HG02885 (cell line): ENCODE measurements at regions not wholly inside any gene's neighbourhood (a gene's known extent, or its start where the extent isn't known, plus 50 kb on each side); places are given as distances from the start of the nearest gene placed in this dataset.
"Not testable (repeated sequence)": the region's sequence is repeated elsewhere in the genome, so short reads cannot be mapped to it uniquely, and the experiment has no call there.

ENCODE experiments used
- ATAC-seq: cut with Tn5 transposase; IDR thresholded peaks from one replicate; pipeline ENCODE4 v1.9.1; 2021; ENCODE audit warnings: mild to moderate bottlenecking; ENCODE audit not compliant: unreplicated experiment, poor library complexity

GRCh38 chr9:129561594-129562281 lies 59.2 kb downstream of the C9orf50 start:
- ATAC-seq: no peak

- ATAC-seq: no peak
Observed at GRCh38 chr9:129560881-129561306, 60.0 kb downstream of the C9orf50 start.

GRCh38 chr9:129559506-129559881 lies 61.4 kb downstream of the C9orf50 start:
- no peak for ATAC-seq

DNA sequence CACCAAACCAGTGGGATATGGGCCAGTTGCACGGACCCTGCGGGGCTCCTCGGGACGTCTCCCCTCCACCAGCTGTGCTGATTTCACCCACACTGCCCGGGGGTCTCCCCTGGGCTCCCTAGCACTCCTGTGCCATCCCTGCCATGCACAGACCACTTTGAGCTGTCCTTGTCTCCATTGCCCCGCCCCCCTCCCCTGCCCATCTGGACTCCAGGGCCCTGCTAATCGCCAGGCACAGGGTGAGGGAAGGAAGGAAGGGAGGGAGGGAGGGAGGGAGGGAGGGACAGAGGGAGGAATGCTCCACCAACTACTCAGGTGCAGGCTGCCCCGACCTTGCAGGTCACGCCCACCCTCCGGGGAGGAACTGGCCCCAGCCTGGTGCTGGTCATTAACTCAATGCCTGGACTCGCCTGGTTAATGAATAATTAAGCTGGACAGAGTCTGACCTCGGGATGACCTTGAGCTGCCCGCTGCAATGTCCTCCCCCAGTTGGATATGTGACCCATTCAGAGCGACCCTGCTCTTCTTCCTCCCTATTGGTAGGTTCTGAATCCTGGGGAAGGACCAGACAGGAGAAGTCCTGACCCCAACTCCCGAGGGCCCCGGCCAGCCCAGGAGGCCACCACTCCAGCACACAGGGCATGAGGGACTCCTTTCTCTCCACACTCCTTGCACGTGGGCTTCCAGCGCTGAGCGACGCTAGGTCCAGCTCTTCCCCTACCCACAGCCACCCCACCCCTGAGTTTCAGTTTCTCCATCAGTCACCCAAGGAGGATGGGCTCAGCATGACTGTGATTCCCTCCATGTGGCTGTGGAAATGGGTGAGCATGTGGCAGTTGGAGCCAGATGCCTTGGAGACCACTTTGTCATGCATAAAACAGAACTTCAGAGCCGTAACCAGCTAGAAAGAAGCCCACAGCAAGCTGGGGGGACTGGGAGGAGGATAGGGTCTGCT lies 62.1 kb downstream of the C9orf50 start:
- ATAC-seq: no peak

GRCh38 chr9:129558063-129558550 lies 62.8 kb downstream of the C9orf50 start:
- ATAC-seq: no peak

DNA sequence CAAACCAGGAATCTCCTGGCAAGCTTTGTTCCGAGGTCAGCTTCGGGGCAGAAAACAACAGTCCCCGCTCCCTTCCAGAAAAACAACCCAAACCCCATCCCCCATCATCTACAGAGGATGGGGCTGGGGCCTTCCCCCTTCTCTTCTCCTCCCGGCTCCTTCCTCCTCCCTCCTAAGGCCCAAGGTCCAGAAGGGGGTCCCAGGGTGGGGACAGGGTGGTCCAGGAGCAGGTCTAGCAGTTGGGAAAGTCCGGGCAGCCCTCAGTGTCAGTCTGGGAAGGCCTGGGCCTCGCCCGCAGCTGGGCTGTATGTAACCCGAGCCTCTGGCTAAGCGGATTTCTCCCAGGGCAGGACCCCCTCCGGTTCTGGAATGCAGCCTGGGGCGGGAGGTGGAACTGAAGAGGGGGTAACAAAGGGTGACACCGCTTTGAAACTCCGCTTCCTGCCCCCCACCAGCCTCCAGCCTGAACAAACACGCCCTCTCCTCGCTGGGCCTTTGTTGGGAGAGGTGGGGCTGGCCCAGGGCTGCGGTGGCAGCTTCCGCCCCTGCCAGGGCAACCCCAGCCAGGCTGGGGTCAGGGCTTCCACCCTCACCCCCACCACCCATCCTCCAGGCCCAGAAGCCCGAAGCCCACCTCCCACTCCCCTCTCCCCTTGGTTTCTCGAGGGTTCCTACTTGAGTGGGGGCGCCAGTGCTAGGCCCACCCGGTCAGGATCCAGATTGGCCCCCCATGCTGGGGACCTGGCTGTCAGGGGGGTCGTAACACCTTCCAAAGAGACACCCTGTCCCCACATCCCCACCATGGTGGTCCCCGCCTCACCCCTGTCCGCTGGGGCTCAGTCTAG lies 63.5 kb downstream of the C9orf50 start:
- ATAC-seq: no peak

- no peak for ATAC-seq
Observed at GRCh38 chr9:129556491-129557191, 64.3 kb downstream of the C9orf50 start.

DNA sequence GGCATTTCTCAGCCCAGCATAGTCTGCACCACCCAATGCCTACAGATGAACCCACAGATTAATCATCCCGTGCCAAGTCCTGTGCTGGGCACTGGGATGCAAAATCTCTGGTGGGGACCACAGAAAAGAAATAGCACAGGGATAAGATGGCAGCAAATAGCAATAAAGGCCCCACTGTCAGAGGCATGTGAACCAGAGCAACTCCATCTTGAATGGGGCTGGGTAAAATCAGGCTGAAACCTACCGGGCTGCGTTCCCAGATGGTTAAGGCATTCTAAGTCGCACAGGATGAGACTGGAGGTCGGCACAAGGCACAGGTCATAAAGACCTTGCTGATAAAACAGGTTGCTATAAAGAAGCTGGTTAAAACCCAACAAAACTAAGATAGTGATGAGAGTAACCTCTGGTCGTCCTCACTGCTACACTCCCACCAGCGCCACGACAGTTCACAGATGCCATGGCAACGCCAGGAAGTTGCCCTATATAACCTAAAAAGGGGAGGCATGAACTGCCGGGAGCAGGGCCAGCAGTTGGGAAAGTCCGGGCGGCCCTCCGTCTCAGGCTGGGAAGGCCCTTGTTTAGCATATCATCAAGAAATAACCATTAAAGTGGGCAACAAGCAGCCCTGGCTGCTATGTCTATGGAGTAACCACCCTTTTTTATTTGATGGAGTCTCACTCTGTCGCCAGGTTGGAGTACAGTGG lies 65.2 kb downstream of the C9orf50 start:
- no peak for ATAC-seq

DNA sequence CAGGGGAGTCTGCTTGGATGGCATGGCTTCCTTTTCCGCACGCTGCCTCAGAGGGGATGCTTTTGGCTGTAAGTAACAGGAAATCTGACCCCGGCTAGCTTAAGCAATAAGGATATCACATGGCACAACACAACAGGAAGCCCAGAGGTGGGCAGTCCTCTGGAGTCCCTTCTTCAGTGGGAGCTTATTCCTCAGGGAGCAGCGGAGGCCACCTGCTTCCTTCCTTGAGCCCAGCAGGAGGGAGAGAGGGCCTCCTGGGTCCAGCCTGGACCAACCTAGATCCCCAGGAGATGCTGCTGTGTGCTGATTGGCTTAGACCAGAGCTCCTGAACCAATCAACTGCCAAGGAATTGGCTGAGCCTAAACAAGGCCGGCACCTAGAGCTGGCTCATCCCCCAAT lies 66.3 kb downstream of the C9orf50 start:
- no peak for ATAC-seq

- ATAC-seq: no peak
Observed at GRCh38 chr9:129553277-129553676, 67.6 kb downstream of the C9orf50 start.

GRCh38 chr9:129552064-129552463 lies 68.8 kb downstream of the C9orf50 start:
- ATAC-seq: no peak

DNA sequence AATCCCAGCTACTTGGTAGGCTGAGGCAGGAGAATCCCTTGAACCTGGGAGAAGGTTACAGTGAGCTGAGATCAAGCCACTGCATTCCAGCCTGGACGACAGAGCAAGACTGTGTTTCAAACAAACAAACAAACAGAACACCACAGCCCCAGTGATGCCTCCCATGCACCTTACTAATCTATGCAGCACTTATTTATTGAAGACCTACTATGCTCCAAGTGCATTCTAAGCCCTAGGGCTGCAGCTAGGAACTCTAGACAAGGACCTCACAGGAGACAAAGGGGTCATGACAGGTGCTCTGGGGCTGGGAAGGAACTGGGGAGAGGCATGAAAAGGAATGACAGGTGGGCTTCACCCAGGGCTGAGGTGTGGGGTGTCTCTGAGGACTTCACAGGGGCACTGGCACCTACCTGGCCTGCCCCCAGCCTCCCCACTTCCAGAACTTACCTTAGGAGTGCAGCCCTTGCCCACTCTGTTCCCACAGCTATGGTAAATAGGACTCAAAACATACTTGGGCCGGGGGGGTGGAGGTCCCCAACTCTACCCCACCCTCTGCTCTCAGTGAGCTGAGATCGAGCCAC lies 69.4 kb downstream of the C9orf50 start:
- no peak for ATAC-seq

- ATAC-seq: not testable (repeated sequence)
Observed at GRCh38 chr9:129550977-129551376, 69.9 kb downstream of the C9orf50 start.

DNA sequence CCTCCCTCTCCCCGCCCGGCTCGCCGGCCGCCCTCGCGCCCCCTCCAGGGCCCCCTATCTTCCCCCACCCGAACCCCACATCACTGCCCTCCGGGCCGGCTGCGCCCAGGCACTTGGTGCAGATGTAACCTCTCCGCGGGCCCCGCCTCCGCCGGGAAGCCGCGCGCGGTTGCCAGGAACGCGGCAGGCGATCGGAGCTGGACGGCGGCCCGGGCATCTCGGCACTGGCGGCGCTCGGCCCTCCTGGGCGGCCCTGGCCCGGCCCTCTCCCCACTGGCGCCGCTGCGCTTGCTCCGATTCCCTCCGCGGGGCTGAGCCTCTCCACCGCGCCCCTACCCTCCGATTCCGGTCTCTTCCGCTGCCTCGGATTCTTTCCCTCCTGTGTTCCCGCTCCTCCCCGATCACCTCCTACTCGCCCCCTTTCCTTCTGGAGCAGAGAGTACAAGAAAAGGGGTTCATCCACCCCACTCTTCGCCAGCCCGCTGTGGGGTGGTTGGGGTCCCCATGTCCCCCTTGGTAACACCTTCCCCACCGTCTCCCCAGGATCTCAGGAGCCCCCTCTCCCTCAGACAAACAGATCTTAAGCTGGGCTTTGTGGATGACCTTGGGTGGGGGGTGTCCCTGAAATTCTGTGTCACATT lies 70.6 kb downstream of the C9orf50 start:
- ATAC-seq: no peak

DNA sequence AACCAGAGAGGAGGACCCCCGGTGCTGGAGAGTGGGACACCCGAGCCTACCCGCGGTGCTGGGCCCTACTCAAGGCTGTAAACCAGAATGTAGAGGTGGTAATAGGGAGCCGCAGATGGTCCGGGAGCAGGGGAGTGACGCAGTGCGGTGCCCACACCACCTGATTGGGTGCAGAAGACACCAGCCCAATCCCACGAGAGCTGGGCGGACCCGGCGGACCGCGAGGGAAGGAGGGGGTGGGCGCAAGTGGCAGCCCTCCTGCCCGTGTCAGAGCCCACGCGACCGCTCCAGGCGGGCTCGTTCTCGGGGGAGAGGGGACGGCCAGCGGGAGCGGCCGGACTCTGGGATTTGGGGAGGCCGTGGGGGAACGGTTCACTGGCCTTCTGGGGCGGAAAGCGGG lies 71.2 kb downstream of the C9orf50 start:
- no peak for ATAC-seq

DNA sequence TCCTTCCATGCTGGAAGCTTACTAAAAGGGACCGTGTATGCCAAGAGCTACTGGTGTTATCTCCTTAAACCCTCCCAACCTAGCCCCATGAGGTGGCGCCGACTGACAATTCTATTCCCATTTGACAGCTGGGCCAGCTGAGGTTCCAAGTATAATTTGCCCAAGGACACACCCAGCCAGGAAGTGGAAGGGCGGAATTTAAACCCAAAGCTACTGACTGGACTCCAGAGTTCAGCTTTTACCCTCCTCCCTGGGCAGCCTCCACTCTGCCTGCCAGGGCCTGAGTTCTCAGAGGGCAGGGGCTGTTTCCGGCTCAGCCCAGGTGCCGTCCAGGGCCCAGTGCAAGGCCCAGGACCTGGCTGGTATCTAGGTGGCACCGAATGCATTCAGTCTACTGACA lies 71.8 kb downstream of the C9orf50 start:
- no peak for ATAC-seq

DNA sequence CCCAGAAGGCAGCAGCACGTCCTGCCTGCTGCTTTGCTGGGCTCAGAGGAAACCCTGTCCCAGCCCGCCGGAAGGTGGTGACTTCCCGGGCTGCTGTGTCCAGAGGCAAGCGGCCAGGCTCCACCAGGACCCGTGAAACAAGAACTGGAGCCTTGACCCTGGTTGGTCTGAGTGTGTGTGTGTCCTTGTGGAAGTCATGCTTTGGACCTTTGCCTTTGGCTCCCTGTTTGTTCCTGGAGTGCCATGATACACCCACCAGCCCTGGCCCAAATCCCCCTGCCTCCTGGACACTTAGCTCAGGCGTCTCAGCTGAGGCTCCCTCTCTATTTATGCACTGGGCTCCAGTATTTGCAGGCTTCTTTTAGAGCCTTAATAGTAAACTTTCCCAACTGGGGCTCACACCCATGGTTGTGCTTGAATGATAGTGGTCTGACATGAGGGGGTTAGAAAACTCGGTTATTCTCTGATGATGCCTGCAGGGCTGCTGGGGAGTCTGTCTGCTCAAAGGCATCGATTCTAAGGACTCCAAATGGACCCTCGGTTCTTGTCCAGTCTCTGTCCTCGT lies 72.2 kb downstream of the C9orf50 start:
- ATAC-seq: no peak

GRCh38 chr9:129547869-129548570 lies 72.9 kb downstream of the C9orf50 start:
- ATAC-seq: no peak
